NCI-H1436 (cell line): ENCODE measurements at regions not wholly inside any gene's neighbourhood (a gene's known extent, or its start where the extent isn't known, plus 50 kb on each side); places are given as distances from the start of the nearest gene placed in this dataset.
"Not testable (repeated sequence)": the region's sequence is repeated elsewhere in the genome, so short reads cannot be mapped to it uniquely, and the experiment has no call there.

Source experiments
- DNase-seq: peaks from one replicate; lab custom pipeline; 2025; lab: John Stamatoyannopoulos, UW

- no peak for DNase-seq
Measured at GRCh38 chr18:35876243-35876642, 96.2 kb upstream of the RMP24 start.

- no peak for DNase-seq
Measured at GRCh38 chr18:35880788-35881455, 91.6 kb upstream of the RMP24 start.

GRCh38 chr18:35888329-35888728 is 84.2 kb upstream of the RMP24 start:
- no peak for DNase-seq

GRCh38 chr18:35889677-35890076 is 82.8 kb upstream of the RMP24 start:
- no peak for DNase-seq

- no peak for DNase-seq
Measured at GRCh38 chr18:35890323-35890722, 82.2 kb upstream of the RMP24 start.

DNA sequence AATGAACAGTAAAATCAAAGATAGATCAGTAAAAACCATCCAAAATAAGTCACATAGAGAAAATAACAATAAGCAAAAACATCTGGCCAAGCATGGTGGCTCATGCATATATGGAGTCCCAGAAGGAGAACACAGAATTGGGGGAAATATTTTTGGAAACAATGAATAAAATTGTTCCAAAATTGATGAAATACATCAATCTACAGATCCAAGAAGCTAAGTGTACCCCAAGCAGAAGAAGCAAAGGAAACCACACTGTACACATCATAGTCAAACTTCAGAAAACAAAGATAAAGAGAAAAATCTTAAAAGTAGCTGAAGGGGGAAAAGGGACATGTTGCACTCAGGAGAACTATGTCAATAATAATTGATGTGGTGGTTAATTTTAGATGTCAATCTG is 80.4 kb upstream of the RMP24 start:
- no peak for DNase-seq

- not testable (repeated sequence) for DNase-seq
Measured at GRCh38 chr18:35897481-35897880, 75.0 kb upstream of the RMP24 start.

DNA sequence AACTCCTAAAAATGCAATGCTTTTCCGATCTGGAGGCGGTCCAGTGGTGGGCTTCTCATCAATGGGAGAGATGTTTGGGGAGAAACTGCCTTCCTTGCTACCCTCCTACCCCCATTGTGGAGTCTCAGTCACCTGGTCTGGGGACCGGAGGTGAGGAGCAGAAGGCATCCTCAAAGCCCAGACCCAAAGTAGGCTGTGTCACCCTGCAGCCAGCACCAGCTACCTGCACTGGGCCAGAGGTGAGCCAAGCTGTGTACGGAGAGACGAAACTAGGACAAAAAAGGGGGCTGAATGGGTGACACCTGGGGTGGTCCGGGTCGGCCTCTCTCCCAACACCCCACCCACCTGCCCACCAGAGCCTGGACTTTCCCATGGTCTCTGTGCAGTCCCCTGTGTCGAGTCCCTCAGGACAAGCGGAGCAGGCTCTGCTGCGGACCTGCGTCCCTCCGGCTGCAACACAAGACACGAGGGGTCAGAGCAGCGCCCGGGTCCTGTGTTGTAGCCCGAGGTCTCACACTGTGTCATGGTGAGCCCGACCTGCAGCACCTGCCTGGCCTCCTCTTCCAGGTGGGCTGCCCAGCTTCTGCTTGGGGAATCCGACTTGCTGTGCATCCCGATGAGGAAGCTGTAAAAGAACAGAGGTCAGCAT is 68.0 kb upstream of the RMP24 start:
- DNase-seq = no peak

DNA sequence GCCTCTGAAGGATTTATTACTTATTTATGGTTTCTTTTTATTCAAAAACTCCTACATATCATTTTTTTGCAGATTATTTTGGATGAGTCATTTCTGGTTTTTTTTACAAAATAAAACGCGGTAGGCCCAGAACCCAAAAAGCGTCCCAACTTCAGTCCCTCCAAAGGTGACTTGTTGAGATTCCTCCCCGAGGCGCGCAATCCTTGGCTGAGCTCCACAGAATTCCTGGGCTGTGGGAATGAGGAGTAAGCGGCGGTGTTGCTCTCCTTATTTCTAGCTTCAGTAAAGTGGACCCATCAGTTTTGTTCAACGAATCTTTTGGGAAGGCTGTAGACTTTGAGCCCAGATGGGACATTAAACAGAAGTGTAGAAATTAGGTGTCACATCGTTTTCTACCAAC is 67.0 kb upstream of the RMP24 start:
- DNase-seq = no peak

- DNase-seq = not testable (repeated sequence)
Measured at GRCh38 chr18:35906291-35906690, 66.2 kb upstream of the RMP24 start.

- DNase-seq = no peak
Measured at GRCh38 chr18:35910327-35910726, 62.2 kb upstream of the RMP24 start.

GRCh38 chr18:35912332-35912731 is 60.1 kb upstream of the RMP24 start:
- no peak for DNase-seq

- no peak for DNase-seq
Measured at GRCh38 chr18:35915056-35915455, 57.4 kb upstream of the RMP24 start.

DNA sequence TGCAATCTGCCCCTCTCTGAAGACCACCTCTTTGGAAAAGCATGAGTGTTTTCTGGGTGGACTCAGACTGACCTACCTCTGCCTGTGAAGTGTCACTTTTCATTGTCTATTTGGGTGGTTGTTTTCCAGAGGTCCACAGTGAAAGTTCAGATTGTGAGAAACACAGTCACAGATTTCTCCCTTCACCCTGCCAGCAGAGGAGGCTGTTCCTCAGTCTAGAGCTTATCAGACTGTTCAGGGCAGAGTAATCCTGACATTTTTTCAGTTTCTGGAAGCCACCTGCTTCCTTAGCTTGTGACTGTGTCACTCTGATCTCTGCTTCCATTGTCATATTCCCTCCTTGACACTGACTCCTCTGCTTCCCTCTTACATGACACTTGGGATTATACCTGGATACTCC is 55.4 kb upstream of the RMP24 start:
- DNase-seq = no peak

GRCh38 chr18:35918564-35918963 is 53.9 kb upstream of the RMP24 start:
- DNase-seq = no peak

DNA sequence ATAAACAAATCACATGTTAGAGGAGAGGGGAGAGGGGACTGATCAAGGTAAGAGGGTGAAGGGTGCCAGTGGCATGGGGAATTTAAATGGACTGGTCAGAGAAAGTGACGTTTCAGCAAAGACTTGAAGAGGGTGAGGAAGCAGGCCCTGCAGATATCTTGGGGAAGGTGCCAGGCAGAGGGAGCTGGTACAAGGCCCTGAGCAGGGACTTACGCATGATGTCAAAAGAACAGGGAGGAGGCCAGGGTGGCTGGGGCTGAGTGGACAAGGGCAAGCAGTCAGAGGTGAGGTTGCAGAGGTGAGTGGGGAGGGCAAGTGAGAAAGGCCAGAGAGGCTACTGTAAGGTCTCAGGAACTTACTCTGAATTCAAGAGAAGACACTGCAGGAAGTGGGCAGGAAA is 53.3 kb upstream of the RMP24 start:
- no peak for DNase-seq

- no peak for DNase-seq
Measured at GRCh38 chr18:35920623-35921022, 51.9 kb upstream of the RMP24 start.
